ENCODE measurements at regions not wholly inside any gene's neighbourhood (a gene's known extent, or its start where the extent isn't known, plus 50 kb on each side); places are given as distances from the start of the nearest gene placed in this dataset.

DNA sequence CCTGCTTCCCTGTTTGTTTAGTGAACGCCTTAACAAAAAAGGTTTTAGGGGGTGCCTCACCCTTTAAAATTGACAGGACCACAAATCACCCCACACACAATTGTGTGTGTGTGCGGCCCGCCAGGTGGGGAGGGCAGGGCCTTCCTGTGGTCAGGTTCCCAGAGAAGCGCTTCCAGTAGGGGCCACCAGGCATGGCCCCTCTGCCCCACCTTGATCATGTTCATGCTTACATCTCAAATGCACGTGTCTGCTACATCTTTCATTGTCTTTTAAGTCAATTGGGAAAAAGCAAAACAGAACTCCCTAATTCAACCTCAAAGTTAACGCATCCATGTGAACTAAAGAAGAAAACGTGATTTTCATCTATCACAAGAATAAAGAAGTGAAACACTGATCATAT, 1335.3 kb downstream of the TBC1D22A start:
- DNase-seq (ENCODE audit: low spot score), result no peak

DNA sequence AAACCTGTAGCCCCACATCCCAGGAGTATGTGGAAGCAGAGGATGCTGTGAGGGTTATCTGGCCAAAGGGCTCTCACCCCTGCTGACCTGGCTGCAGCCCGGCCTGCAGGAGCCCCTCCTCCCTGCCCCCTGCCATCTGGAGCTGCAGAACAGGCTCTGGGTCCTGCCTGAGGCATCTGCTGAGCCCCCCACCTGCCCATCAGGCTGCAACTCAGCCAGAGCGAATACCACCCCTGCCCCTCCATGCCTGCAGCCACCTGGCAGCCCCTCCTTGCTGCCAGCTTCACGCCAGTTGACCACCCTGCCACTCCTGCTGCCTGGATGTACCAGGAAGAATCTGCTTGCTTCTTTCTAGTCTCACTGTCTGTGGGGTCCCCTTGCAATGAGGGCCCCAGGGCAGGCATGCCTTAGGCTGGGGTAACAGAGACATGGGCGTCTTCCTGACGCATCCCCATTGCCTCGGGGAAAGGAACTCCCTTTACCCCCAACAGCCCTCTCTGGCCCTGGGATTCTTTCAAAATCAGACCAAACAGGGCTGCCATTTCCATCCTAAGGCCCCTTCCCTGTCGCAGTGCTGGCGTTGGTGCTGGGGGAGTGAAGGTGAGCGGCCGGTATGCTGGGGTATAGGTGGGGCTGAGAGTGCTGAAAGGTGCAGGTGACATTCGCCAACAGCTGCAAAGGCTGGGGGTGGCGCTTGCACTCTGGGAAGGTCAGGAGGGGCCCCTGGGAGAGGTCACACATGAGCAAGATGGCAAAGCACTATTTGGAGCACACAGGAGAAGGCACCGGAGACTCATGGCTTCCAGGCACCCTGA, 1334.6 kb downstream of the TBC1D22A start:
- DNase-seq (ENCODE audit: low spot score), result no peak

GRCh38 chr22:48096411-48096810, 1334.0 kb downstream of the TBC1D22A start:
- DNase-seq (ENCODE audit: low spot score), result no peak

DNA sequence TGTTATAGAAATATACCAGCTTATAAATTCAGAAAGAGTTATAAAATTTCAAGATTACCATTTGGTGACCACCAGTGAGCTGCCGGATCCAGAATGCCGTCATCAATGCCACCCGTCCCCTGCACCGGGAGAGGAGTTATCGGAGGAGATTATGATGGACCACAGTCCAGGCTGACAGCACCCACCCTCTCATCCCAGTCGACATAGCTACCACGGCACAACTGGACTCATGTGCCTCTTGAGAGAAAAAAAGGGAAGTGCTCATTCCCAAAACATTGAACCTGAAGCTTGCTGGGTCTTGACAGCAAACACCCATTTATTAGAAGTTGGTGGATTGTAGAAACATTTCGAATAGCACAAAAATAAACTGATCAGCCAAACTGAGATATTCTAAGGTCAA, 1331.5 kb downstream of the TBC1D22A start:
- DNase-seq (ENCODE audit: low spot score), result no peak

GRCh38 chr22:48092866-48093265, 1330.4 kb downstream of the TBC1D22A start:
- no peak for DNase-seq (ENCODE audit: low spot score)

DNA sequence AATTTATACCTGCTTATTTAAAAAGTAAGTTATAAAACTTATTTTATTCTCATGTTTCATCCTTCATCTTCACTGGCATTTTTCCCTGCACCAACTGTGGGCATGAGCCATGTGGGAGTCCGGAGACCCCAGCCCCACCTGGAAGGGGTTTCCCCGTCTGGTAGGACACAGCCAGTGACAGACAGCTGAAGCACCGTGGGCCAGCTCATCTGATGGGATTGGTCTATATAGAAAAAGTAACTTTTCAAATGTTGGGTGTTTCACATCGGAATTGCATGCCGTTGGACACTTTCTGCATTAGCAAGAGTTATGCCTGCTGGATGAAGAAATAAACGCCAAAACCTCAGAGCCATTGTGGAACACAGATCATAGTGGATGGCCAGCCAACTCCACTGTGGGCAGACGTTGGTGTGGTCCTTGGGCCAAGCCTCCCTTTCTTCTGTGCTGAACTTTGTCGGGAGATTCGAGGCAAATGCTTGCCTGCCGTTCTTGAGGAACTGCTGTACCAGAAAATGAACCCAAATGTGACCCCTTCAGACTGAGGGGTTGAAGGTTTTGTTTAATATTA, 1329.3 kb downstream of the TBC1D22A start:
- no peak for DNase-seq (ENCODE audit: low spot score)

GRCh38 chr22:48091060-48091650, 1328.7 kb downstream of the TBC1D22A start:
- DNase-seq (ENCODE audit: low spot score), result no peak

GRCh38 chr22:48090332-48090672, 1327.9 kb downstream of the TBC1D22A start:
- DNase-seq (ENCODE audit: low spot score), result no peak

- DNase-seq (ENCODE audit: low spot score), result no peak
These were observed 1327.3 kb downstream of the TBC1D22A start for GRCh38 chr22:48089601-48090331.

- DNase-seq (ENCODE audit: low spot score), result no peak
These were observed 1326.6 kb downstream of the TBC1D22A start for GRCh38 chr22:48088926-48089536.

GRCh38 chr22:48088251-48088650, 1325.8 kb downstream of the TBC1D22A start:
- DNase-seq (ENCODE audit: low spot score), result no peak

GRCh38 chr22:48085901-48086645, 1323.6 kb downstream of the TBC1D22A start:
- no peak for DNase-seq (ENCODE audit: low spot score)

DNA sequence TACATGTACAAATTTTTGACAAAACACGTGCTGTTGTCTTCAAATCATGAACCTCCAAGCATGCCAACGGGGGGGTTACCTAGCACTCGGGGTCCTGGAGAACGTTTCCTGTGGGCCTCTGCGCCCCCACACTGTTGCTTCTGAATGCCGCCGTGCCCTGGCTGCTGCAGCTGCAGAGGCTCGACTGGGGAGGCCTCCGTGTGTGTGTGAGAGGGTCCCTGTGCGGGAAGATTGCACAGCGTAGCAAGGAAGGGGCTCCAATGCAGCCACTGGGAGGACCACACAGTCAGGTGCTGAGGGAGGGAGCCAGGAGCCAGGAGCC, 1322.2 kb downstream of the TBC1D22A start:
- DNase-seq (ENCODE audit: low spot score), result no peak

DNA sequence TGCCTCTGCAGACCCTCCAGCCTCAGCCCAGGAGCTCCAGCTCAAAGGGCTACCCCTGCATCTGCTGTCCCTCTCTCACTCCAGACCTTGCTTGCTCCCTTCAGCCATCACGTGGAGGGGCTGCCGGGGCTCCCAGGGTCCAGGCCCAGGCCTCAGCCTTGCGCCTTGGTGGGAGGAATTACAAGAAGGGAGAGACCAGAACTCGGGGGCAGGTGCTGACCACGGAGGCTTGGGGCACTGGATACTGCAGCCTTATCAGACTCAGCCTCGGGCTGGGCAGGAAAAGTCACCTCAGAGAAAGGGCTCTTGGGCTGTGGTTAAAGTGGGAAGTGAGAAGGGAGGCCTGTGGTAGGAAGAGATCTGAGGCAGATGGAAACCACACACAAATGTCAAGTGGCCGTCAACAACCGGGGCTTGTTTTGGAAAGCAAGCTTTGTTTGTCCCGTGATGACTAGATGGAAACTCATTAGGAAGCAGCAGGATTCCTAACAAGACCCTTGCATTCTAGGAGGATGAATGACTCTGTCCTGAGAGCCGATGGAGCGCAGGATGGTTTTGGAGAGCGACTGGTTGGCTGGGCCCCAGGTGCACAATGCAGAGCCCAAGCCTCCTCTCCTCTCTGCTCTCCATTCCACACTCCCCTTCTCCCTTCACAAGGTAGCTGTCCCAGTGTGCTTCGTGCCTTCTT, 1321.7 kb downstream of the TBC1D22A start:
- no peak for DNase-seq (ENCODE audit: low spot score)

- DNase-seq (ENCODE audit: low spot score), result no peak
These were observed 1321.1 kb downstream of the TBC1D22A start for GRCh38 chr22:48083502-48083901.

DNA sequence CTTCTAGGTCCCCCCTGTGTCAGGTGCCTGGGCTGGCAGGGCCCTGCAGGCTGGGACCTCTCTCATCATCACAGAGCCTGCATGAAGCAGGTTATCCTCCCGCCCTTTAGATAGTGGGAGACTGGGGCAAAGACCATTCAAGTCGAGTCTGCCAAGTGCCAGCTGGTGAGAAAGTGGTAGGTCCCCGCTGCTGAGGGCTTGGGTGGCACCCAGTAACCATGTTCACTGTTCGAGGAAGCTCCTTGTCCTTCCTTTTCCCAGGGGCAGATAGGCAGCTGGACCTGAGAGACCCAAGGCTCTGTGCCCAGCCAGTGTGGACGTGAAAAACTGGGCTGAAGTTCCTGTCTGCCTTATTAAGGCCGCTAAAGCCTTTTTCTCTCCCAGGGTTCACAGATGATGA, 1319.8 kb downstream of the TBC1D22A start:
- no peak for DNase-seq (ENCODE audit: low spot score)

- DNase-seq (ENCODE audit: low spot score), result no peak
These were observed 1318.8 kb downstream of the TBC1D22A start for GRCh38 chr22:48081281-48081680.

GRCh38 chr22:48080316-48081165, 1318.1 kb downstream of the TBC1D22A start:
- DNase-seq (ENCODE audit: low spot score), result no peak

- DNase-seq (ENCODE audit: low spot score), result no peak
These were observed 1317.2 kb downstream of the TBC1D22A start for GRCh38 chr22:48079505-48080290.

All from iPS-NIHi11 (cell line).